IMR-90 (cell line): ENCODE measurements at regions not wholly inside any gene's neighbourhood (a gene's known extent, or its start where the extent isn't known, plus 50 kb on each side); places are given as distances from the start of the nearest gene placed in this dataset.

Source experiments
- CEBPB ChIP-seq: IDR thresholded peaks from 2 replicates; pipeline ENCODE4 v1.6.1; 2012; ENCODE audit warnings: low read depth, low read length, improper control_type of control experiment
- CHD1 ChIP-seq: IDR thresholded peaks from 2 replicates; pipeline ENCODE4 v1.6.1; 2012; ENCODE audit warnings: low read depth, low read length, improper control_type of control experiment
- CTCF ChIP-seq: conservative IDR thresholded peaks from 2 replicates; pipeline ENCODE4 v1.5.1; 2012; ENCODE audit warnings: mild to moderate bottlenecking, low read depth, low read length, improper control_type of control experiment
- ELK1 ChIP-seq: fragments of 150-350 bp; IDR thresholded peaks from 2 replicates; pipeline ENCODE4 v1.6.1; 2016; ENCODE audit warnings: low read depth, mild to moderate bottlenecking, low read length, moderate library complexity, borderline replicate concordance
- FOS ChIP-seq: fragments of 150-350 bp; IDR thresholded peaks from 2 replicates; pipeline ENCODE4 v1.6.1; 2016; ENCODE audit warnings: low read depth, low read length
- MAFK ChIP-seq: IDR thresholded peaks from 2 replicates; pipeline ENCODE4 v1.6.1; 2012; ENCODE audit warnings: low read depth, low read length, improper control_type of control experiment
- MXI1 ChIP-seq: IDR thresholded peaks from 2 replicates; pipeline ENCODE4 v1.6.1; 2012; ENCODE audit warnings: low read depth, mild to moderate bottlenecking, low read length, moderate library complexity, borderline replicate concordance
- POLR2A ChIP-seq: IDR thresholded peaks from 2 replicates; pipeline ENCODE4 v1.6.1; 2012; ENCODE audit warnings: mild to moderate bottlenecking, low read depth, low read length
- RAD21 ChIP-seq: IDR thresholded peaks from 2 replicates; pipeline ENCODE4 v1.6.1; 2012; ENCODE audit warnings: low read length, improper control_type of control experiment
- RCOR1 ChIP-seq: IDR thresholded peaks from 2 replicates; pipeline ENCODE4 v1.6.1; 2012; ENCODE audit warnings: mild to moderate bottlenecking, low read length, improper control_type of control experiment; ENCODE audit not compliant: insufficient replicate concordance
- SMC3 ChIP-seq: fragments of 150-350 bp; IDR thresholded peaks from 2 replicates; pipeline ENCODE4 v1.6.1; 2016; ENCODE audit warnings: low read depth, mild to moderate bottlenecking, antibody characterized with exemption, low read length, moderate library complexity
- USF2 ChIP-seq: fragments of 150-350 bp; IDR thresholded peaks from 2 replicates; pipeline ENCODE4 v1.6.1; 2017; ENCODE audit warnings: mild to moderate bottlenecking, antibody characterized with exemption, low read length, low read depth

GRCh38 chr10:4310172-4310571 lies 515.8 kb upstream of the AKR1E2 start:
- TF ChIP-seq SMC3 (no peak), MXI1 (no peak), CTCF (no peak), RAD21 (no peak), CHD1 (no peak), CEBPB (no peak), MAFK (no peak), USF2 (no peak), POLR2A (no peak), RCOR1 (no peak), FOS (no peak), ELK1 (no peak)
